ENCODE measurements at regions not wholly inside any gene's neighbourhood (a gene's known extent, or its start where the extent isn't known, plus 50 kb on each side); places are given as distances from the start of the nearest gene placed in this dataset.
A peak's percentile ranks its signal among the peaks of the same experiment; 100 is the strongest.

DNA sequence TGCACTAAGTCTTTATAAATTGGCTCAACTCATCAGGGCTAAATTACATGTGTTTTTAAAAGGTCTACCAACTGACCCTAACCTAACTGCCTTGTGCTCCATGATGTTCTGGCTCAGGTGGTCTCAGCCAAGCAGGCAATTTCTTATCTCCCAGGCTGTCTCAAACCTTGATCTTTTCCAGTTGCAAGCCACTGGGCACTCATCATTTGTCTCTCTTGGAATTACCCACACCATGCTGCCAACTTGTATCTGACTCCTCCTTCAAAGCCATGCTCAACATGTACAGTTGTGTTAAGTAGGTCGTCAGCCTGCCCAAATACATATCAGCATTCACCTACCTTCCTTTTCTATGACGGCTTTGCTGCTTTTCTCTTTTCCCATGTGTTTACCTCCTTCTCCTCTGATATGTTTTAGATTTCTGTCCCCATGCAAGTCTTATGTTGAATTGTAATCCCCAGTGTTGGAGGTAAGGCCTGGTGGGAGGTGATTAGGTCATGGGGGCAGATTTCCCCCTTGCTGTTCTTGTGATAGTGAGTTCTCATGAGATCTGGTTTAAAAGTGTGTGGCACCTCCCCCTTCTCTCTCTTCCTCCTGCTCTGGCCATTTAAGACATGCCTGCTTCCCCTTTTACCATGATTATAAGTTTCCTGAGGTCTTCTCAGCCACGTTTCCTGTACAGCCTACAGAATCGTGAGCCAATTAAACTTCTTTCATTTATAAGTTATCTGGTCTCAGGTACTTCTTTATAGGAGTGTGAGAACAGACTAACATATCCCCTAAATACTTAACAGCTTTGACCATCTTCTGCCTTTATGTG lies 130.0 kb downstream of the ELAPOR2 start:
- no peak overlapping the region for H3K4me3 ChIP-seq
- TF ChIP-seq, protein P1, sequence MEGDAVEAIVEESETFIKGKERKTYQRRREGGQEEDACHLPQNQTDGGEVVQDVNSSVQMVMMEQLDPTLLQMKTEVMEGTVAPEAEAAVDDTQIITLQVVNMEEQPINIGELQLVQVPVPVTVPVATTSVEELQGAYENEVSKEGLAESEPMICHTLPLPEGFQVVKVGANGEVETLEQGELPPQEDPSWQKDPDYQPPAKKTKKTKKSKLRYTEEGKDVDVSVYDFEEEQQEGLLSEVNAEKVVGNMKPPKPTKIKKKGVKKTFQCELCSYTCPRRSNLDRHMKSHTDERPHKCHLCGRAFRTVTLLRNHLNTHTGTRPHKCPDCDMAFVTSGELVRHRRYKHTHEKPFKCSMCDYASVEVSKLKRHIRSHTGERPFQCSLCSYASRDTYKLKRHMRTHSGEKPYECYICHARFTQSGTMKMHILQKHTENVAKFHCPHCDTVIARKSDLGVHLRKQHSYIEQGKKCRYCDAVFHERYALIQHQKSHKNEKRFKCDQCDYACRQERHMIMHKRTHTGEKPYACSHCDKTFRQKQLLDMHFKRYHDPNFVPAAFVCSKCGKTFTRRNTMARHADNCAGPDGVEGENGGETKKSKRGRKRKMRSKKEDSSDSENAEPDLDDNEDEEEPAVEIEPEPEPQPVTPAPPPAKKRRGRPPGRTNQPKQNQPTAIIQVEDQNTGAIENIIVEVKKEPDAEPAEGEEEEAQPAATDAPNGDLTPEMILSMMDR (IDR thresholded peaks at IDR 0.05) = no peak
- H3K9me3 ChIP-seq = no peaks in the 10 kb centered on the region
- no peak overlapping the region for H3K27ac ChIP-seq
- WGBS, 2 donors = 85 to 87% methylated on average over 4 of the region's 4 CpGs
- H3K27me3 ChIP-seq = no peaks in the 10 kb centered on the region
- no peaks in the 10 kb centered on the region for H3K4me1 ChIP-seq
- no peak for DNase-seq
- intact Hi-C loops (cut with DNase I; ENCODE audit: low total_unique reads) = loop anchor here (5.0 to 10.0 kb wide), 2 partner anchors 218 to 305 kb away; no protein-coding TSS in a partner anchor
- no peaks in the 10 kb centered on the region for H3K36me3 ChIP-seq (ENCODE audit: low read depth, missing control alignments)

DNA sequence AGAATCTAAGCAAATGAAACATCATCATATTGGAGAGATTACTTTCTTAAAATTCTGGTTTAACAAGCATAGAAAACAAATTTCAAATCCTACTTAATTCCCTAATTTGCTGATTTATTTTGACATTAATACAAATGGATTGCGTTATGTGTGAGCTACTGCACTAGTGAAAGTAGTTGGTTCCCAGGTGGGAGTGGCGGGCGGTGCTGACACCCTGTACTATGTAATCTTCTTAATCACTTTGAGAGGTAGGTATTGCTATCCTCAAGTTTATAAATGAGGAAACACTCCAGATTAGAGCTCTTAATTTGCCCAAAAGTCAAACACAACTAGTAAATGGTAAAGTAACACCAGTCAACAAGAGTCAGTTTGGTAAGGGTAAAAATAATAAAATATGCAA lies 131.1 kb downstream of the ELAPOR2 start:
- 95 to 96% methylated on average over 3 of the region's 3 CpGs for WGBS, 2 donors
- intact Hi-C loops (cut with DNase I; ENCODE audit: low total_unique reads) = loop anchor here (5.0 kb wide), 1 partner anchor 219 kb away; no protein-coding TSS in a partner anchor

DNA sequence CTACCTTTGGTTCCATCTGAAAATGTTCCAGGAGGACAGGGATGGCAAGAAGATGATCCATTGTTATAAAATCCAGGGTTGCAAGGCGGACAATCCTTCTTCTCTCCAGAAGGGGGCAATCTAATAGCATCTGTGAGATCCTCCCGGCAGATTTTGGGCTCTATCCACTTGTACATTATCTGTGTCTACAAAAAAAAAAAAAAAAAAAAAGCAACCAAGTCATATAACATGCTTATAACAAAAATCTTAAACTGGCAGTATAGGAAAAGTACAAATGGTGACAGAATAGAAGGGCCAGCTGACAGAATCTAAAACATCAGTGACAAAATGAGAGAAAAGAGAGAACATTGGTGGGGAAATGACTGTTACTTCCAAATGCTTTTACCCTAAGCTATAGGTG lies 132.7 kb downstream of the ELAPOR2 start:
- no peaks in the 10 kb centered on the region for H3K4me1 ChIP-seq
- no peak overlapping the region for H3K4me3 ChIP-seq
- H3K36me3 ChIP-seq (ENCODE audit: low read depth, missing control alignments) = no peaks in the 10 kb centered on the region
- intact Hi-C loops (cut with DNase I; ENCODE audit: low total_unique reads) = loop anchor here (5.0 kb wide), 1 partner anchor 221 kb away; no protein-coding TSS in a partner anchor
- 19 to 33% methylated on average over 2 of the region's 2 CpGs for WGBS, 2 donors
- no peak overlapping the region for H3K27ac ChIP-seq
- peak; percentile 60 for DNase-seq
- TF ChIP-seq, protein P1 (IDR thresholded peaks at IDR 0.05) = peak in 2 of 3 experiments; percentile 46 to 51
- no peak for TF ChIP-seq POLR2A (IDR thresholded peaks at IDR 0.05)
- H3K9me3 ChIP-seq = no peaks in the 10 kb centered on the region
- H3K27me3 ChIP-seq = no peaks in the 10 kb centered on the region

More for the DNA sequence above, 131.1 kb downstream of the ELAPOR2 start:
- Histone ChIP-seq H3K36me3 (ENCODE audit: low read depth, missing control alignments) (no peaks in the 10 kb centered on the region), H3K27me3 (no peaks in the 10 kb centered on the region), H3K9me3 (no peaks in the 10 kb centered on the region), H3K4me1 (no peaks in the 10 kb centered on the region), H3K4me3 (no peak overlapping the region), H3K27ac (no peak overlapping the region)
- no peak for DNase-seq
- TF ChIP-seq, protein P1 (IDR thresholded peaks at IDR 0.05) = no peak
- TF ChIP-seq POLR2A (IDR thresholded peaks at IDR 0.05) = no peak

DNA sequence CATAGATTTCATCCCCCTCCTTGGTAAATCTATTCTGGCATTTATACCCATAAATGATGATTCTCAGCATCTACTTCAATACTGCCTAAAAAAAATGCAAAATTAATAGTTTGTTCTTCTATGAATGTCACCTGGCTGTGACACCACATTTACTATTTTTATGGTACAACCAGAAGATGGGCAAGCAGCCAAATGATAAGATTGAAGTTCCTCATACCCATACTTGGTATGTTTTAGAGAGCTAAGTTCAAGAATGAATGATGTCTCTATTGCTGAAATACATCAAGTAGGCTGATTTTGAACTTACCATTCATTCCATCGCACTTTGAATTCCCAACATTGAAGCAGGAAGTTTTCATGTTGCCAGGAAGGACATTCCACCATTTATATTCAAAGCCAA lies 134.2 kb downstream of the ELAPOR2 start:
- WGBS, 2 donors = 91 to 96% methylated on average over 1 of the region's 1 CpG
- TF ChIP-seq, protein P1 (IDR thresholded peaks at IDR 0.05) = no peak
- TF ChIP-seq POLR2A (IDR thresholded peaks at IDR 0.05) = no peak
- no peaks in the 10 kb centered on the region for H3K36me3 ChIP-seq (ENCODE audit: low read depth, missing control alignments)
- H3K9me3 ChIP-seq = no peaks in the 10 kb centered on the region
- no peak for DNase-seq
- intact Hi-C loops (cut with DNase I; ENCODE audit: low total_unique reads) = loop anchor here (5.0 kb wide), 1 partner anchor 222 kb away; no protein-coding TSS in a partner anchor
- no peak overlapping the region for H3K27ac ChIP-seq
- H3K27me3 ChIP-seq = no peaks in the 10 kb centered on the region
- H3K4me1 ChIP-seq = no peaks in the 10 kb centered on the region
- H3K4me3 ChIP-seq = no peak overlapping the region

DNA sequence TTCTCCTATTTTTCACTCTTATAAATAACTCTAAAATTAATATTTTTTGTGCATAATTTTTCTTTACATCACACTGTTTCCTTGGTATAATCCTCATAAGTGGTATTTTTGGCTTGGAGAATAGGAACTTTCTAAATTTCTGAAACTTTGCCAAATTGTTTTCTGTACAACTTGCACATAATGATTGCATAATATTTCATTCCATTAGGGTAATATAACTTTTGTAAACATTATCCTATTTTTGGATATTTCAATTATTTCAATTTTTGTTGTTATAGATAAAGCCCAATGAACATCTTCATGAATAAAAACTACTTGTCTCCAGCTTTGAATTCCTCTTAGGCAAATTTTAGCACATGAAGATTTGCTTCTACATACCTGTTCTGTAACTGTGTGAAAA lies 135.9 kb downstream of the ELAPOR2 start:
- Histone ChIP-seq H3K36me3 (ENCODE audit: low read depth, missing control alignments) (no peaks in the 10 kb centered on the region), H3K4me1 (no peaks in the 10 kb centered on the region), H3K9me3 (no peaks in the 10 kb centered on the region), H3K27ac (no peak overlapping the region), H3K27me3 (no peaks in the 10 kb centered on the region), H3K4me3 (no peak overlapping the region)
- DNase-seq = no peak
- TF ChIP-seq POLR2A (IDR thresholded peaks at IDR 0.05) = no peak
- TF ChIP-seq, protein P1 (IDR thresholded peaks at IDR 0.05) = no peak
- intact Hi-C loops (cut with DNase I; ENCODE audit: low total_unique reads) = no loop called here
